Putamen (tissue), 1 donor: ENCODE measurements at regions not wholly inside any gene's neighbourhood (a gene's known extent, or its start where the extent isn't known, plus 50 kb on each side); places are given as distances from the start of the nearest gene placed in this dataset.
"Not testable (repeated sequence)": the region's sequence is repeated elsewhere in the genome, so short reads cannot be mapped to it uniquely, and the experiment has no call there.

ENCODE experiments used
- DNase-seq: peaks from one replicate; pipeline ENCODE4 v3.0.0-alpha.2; 2016; ENCODE audit warnings: low spot score

DNA sequence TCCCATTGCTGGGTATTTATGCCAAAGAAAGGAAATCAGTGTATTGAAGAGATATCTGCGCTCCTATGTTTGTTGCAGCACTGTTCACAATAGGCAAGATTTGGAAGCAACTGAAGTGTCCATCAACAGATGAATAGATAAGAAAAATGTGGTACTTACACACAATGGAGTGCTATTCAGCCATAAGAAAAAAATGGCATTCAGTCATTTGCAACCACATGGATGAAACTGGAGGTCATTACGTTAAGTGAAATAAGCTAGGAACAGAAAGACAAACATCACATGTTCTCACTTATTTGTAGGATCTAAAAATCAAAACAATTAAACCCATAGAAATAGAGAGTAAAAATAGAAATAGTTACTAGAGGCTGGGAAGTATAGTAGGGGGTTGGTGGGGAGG is 1133.1 kb upstream of the ACO1 start:
- no peak for DNase-seq

DNA sequence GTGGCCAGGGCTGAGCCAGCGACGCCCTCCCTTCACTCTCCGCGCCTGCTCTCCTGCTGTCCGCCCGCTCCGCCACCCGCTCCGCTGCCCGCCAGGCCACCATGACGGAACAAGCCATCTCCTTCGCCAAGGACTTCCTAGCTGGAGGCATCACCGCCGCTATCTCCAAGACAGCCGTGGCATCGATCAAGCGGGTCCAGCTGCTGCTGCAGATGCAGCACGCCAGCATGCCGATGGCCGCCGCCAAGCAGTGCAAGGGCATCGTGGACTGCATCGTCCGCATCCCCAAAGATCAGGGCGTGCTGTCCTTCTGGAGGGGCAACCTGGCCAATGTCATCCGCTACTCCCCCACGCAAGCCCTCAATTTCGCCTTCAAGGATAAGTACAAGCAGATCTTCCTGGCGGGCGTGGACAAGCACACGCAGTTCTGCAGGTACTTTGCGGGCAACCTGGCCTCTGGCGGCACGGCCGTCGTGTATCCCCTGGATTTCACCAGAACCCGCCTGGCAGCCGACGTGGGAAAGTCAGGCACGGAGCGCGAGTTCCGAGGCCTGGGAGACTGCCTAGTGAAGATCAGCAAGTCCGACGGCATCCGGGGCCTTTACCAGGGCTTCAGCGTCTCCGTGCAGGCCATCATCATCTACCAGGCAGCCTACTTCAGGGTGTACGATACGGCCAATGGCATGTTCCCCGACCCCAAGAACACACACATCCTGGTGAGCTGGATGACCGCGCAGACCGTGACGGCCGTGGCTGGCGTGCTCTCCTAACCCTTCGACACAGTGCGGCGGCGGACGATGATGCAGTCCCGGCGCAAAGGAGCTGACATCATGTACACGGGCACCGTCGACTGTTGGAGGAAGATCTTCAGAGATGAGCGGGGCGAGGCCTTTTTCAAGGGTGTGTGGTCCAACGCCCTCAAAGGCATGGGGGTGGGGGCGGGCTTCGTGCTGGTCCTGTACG is 1130.4 kb upstream of the ACO1 start:
- no peak for DNase-seq

DNA sequence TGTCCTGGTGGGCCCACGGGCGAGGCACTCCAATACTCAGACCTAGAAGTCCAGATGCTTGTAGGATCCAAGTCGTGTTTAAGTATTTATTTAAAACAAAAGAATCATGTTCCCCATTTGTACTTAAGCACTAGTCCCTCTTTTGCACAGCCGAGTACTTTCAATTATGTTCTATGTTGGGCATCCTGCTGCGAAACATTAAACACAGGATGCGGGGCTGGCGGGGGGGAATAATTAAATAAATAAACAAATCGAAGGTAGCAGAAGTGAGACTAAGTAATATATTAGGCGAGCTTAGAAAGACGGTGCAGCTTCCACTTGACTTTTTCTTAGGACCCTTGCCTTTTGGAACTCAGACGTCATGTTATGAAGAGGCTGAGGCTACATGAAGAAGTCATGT is 1129.2 kb upstream of the ACO1 start:
- no peak for DNase-seq

DNA sequence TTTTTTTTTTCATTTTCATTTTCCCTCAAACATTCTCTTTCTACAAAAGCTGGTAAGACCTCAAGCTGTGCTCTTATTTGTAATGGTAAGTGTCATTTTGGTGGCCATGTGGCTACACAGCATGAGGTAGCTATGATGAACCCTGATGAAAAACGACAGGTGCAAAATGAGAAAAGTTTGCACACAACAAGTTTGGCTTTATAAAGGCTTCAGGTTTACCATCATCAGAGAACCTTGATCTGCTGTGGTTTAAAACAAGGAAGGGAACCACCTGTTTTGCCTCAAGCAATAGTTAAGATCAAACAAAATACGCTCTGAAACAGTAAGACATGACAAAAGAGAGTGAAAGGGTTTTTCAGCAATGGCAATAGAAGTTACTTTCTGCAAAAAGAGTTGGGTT is 1124.6 kb upstream of the ACO1 start:
- no peak for DNase-seq

DNA sequence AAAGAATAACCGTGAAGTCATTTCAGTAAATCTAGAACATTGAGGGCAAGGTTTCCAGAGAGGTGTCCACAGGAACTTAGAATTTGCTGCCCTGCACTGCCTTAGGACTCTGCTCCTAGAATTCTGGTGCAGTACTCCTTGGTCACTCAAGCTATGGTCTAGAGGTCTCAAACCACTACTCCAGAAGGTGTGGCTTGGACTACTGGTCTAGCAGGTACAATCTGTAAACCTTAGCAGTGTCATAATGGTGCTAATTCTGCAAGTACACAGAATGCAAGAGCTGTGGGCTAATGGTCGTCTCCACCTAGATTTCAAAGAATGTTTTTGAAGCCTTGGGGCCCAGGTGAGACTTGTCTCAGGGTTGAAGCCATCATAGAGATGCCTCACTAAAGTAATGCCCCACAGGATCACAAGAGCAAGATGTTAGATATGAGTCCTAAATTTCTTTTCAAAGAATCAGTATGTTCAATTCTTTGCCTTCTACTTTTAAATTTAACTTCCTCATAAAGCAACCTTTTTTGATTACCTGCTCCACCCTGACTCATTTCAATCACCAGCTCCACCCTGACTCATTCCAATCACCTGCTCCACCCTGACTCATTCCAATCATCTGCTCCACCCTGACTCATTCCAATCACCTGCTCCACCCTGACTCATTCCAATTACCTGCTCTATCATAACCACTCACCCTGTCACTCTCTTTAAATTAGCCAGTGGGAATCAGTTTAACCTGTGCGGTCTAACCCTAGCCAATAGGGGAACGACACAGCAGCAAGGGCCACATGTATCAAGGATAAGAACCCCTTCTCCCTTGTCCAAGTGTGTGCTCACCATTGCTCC is 1111.8 kb upstream of the ACO1 start:
- no peak for DNase-seq

DNA sequence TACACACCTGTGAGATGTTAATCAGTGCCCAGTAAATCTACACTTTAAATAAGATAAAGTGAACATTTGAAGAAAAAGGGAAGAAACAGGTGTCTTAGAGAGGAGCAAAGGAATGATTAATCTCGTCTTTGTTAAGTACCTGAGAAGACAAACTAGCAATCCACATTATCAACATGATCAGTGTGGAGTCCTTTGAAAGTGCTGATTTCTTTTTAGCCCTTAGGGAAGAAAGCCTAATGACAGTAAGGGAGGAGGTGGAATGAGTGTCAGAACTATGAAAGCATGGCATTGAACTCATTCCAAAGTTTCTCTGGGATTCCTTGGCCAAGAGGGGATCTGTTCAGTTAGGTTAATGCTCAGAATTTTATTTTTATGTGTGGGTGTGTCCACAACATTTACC is 1109.0 kb upstream of the ACO1 start:
- no peak for DNase-seq

DNA sequence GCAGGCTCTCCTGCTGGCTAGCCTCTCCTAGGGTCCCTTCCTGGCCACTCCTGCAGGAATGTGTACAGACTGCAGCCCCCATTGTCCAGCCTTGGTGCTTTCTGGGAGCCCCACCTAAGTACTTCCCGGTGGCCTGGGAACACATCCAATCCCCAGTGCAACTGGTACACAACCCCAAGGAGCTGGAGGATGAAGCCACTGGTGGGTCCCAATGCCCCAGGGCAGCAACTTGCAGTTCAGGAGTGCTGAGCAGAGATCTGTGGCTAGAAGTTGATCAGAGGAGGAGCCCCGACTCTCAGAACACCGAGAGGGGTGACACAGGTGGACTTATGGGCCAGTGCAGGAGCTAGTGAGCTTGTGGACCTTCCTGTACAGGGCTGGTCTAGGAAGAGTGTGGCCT is 1093.7 kb upstream of the ACO1 start:
- no peak for DNase-seq

DNA sequence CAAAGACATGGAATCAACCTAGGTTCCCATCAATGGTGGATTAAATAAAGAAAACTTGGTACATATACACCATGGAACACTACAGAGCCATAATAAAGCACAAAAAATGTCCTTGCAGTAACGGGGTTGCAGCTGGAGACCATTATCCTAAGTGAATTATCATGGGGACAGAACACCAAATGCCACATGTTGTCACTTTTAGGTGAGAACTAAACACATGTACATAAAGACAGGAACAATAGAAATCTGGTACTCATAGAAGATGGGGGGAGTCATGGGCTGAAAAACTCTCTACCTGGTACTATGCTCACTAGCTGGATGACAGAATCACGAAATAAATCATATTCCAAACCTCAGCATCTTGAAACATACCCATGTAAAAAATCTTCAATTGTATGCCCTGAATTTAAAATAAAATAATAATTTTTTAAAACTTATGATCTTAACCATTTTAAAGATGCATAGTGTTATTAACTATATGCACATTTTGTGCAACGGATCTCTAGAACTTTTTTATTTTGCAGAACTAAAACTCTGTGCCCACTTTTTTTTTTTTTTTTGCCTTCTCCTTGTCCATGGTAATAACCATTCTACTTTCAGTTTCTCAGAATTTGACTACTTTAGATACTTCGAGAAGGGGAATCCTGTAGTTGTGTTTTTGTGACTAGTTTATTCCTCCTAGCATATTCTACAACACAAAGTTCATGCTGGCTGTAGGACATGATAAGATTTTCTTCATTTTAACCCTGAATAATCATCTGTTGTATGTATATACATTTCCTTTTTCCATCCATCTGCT is 1081.6 kb upstream of the ACO1 start:
- DNase-seq = no peak

DNA sequence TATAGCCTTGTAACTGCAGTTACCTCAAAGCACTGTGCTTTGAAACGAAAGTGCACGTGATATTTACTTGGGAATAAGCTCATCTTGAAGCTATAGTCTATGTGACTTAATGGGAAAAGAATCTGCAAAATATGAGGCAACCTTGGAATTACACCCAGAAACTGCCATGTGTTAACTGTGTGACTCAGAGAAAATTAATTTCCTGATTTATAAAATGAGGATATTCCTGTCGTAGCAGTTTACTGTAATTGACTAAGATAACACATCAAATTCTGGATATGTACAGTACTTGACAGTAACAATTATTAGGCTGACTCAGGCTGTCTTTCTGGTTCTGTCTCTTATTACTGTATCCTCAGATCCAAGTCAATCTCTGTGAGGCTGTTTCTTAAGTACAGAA is 1079.9 kb upstream of the ACO1 start:
- DNase-seq = no peak

DNA sequence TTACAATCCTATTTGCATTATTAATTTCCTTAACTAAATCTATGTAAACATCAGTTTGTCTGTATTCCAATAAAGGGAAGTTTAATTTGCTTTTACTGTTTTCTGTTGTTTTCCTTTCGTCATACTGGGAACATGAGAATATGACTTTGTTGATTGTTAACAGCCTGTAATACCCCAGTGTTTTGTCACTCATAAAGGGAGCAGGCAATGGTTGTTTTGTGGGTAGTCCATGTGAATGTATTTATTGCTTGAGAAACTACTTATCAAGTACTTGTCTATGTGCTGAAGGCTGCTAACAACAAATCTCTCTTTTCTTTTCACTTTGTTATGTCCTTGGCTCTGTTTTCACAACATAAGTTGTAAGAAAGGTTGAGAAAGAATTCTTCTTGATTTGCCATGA is 1070.2 kb upstream of the ACO1 start:
- DNase-seq = no peak

DNA sequence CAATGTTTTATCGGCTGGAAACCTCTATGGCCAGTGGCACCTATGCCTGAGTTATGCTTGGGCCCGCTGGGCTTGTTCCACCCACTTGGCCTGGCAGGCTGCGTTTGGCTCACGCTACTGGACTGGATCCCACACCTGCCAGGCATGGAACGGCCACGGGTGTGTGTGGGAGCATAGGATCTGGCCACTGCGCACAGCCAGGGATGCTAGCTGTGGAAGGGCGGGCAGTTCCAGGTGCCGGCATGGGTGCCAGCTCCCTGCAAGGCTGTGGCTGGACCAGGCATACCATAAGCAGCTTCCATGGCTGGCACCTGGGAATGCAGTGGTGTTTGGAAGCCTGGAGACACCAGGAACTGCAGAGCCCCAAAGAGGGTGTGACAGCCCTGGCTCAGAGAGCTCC is 1063.9 kb upstream of the ACO1 start:
- no peak for DNase-seq

DNA sequence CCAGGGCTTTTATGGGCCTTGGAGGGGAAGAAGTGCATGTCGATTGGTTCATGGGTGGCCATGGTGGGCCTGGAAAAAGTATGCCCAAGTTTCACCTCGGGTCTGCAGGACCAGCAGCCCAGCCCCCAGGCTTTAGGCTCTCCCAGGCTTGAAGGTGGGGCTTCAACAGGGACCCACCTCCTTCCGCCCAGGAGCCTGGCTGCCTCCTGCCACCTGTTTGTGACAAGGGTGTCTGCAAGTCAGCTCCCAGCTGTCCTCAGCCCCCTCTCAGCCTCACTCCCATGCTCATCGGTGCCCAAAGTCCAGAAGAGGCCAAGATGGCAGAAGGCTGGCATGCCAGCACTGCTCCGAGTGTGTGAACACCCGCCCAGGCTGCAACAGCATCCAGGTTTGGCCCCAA is 1063.2 kb upstream of the ACO1 start:
- no peak for DNase-seq

DNA sequence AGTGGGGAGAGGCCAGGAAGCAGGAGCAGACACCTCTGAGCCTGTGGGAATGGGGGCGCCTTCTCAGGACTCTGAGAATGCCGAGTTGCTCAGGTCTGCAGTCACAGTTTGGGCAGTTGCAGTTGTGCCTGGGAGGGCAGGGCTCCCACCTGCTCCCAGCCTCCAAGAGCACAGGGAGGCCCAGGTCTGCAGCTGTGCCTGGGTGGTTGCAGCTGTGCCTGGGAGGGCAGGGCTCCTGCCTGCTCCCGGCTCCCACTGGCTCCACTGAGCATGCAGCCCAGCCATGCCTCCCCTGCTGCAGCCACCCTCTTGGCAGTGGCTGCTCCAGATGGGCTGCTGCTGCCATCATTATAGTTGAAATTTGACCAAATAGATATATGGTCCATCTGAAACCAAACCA is 1062.8 kb upstream of the ACO1 start:
- no peak for DNase-seq

DNA sequence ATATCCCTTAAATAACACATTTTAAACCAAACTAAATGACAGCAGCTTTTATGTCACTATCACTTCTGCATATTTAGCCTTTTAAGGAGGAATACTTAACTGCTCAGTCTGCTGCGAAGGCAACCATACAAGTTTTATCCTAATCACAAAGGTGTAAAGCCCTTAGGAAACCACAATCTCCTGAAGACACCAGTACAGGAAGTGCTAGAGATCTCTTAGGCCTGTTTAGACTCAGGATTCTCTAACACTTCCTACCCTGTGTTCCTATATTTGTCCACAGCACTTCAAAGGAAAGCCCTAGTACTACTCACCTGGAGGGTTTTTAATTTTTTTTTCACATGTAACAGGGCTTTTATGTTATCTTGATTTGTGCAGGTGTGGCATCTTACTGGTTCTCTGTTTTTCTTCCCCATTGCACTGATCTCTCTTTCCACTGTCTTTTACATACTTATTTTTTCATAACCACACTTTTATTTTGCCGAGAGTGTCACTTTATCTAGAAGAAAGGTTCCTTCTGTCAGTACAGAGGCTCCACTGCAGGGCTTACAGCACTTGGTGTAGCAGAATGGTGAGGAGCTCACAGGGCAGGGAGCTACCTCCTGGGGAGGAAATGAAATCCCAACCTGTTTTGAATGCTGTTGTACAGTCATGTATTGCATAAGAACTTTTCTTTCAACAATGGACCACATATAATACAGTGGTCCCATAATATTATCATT is 1060.6 kb upstream of the ACO1 start:
- DNase-seq = no peak

DNA sequence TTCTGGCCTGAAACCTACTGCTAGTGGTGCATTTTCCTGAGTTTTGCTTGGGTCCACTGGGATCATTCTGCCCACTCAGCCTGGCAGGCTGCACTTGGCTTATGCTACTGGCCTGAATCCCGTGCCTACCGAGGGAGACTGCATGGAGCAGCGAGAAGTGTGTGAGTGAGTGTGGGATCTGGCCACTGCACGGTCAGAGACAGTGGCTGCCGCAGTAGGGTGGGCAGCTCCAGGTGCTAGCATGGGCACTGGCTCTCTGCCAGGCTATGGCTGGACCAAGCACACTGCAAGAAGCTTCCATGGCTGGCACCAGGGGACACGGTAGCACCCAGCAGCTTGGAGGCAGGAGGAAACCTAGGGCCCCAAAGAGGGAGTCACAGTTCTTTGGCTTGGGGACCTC is 1058.7 kb upstream of the ACO1 start:
- no peak for DNase-seq

DNA sequence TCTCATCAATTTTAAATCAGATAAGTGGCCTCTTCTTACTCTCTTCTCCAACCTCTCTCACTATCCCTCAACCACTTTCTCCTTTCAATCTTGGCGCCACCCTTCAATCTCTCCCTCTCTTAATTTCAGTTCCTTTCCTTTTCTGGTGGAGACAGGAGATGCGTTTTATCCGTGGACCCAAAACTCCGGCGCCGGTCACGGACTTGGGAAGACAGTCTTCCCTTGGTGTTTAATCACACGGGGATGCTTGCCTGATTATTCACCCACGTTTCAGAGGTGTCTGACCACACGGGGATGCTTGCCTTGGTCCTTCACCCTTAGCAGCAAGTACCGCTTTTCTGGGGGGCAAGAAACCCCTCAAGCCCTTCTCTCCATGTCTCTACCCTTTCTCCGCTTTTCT is 1057.6 kb upstream of the ACO1 start:
- DNase-seq = not testable (repeated sequence)

DNA sequence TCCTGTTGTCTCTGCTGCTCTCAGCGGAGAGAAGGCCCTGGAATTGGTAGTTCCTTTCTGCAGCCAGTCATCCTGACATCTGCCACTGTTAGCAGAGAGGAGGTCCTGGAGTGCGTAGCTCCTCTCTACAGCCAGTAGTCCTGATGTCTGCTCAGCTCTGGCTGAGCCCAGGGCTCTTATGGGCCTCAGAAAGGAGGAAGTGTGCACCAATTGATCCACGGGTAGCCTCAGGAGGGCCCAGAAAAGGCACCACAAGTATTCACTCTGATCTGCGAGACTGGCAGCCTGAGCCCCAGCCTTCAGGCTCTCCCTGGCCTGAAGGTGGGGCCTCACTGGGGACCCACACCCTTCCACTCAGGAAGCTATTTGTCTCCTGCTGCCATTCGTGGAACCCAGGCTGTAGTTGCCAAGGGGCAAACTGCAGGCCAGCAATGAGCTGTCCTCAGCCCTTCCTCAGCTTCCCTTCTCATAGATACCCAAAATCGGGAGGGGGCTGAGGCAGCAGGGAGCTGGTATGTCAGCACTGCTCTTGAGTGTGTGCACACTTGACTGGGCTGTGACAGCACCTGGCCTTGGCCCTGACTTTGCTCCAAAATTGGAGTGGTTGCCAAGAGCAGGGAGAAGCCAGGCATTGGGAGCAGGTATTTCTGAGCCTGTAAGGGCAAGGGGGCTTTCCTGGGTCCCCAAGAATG is 1049.5 kb upstream of the ACO1 start:
- no peak for DNase-seq

DNA sequence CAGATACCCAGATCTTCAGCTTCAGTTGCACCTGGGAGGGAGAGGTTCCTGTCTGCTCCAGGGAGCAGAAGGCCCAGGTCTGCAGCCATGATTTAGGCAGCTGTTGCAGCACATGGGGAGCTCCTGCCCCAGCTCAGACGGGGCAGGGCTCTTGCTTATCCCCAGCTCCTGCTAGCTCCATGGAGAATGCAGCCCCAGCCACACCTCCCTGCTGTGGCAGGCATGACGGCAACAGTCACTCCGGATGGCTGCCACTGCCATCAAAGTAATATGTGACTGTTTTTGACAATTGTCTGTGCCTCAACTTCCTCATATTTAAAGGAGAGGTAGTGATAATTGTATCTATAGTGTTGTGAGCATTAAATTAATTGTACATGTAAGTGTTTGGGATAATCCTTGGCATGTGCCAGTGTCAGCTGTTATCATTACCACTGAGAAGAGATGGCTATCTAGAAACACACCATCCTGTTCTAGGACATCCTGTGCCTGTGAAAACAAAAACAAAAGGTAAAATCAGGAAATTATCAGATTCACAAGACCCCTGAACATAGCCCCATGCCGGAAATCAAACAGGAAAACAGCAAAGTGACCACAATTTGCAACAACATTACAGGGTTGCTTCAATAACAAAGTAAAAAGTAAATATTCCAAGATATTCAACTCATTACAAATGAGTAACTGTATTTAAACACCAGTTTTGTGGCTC is 1048.8 kb upstream of the ACO1 start:
- no peak for DNase-seq

DNA sequence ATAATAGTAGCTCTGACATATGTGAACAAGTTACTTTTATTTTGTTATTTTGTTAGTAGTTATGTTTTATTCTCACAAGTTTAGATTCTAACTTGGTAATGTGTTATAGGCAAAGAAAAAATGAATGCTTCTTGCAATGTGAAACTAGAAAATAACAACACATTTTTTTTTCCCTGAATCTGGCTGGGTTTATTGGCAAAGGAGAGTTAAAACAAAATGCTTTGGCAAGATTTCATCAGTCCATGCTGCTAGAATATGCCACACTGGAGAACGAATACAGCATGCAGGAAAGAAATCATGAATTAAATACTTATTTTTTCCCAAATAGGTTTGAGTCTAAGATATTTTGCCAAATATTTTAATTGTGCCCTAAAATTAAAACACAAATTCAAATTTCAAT is 1048.1 kb upstream of the ACO1 start:
- no peak for DNase-seq

DNA sequence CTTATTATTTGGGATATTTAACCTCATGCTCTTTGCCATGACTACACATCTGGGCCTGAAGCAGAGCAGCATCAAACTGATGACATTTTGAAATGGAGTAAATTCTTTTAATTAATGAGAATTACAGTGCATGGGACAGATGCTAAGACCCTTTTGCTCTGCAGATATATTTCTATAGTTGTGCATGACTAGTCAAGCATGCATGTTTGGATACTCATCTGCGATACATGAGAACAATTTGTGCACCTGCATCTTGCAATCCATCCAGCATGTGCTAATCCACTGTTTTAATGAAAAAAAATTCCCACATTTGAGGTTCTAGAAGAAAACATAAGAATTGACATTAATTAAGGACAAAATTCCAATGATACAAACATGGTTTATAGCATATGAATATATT is 1047.6 kb upstream of the ACO1 start:
- DNase-seq = no peak
